ENCODE measurements at regions not wholly inside any gene's neighbourhood (a gene's known extent, or its start where the extent isn't known, plus 50 kb on each side); places are given as distances from the start of the nearest gene placed in this dataset.

DNA sequence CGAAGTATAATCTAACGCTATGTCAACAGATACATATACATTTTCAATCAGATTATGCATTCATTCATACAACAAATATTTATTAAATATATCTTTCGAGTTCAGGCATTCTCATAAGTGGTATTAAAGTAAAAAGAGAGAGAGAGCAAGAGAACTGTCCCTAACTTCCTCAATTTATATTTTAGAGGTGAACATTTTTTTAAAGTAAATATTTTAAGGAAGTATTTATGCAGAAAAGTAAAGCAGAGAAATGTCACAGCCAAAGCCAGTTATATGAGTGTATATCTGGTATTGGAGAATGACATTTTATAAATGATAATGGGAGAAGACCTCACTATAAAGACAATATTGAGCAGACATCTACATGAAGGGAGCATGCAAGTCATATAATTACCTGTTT, 667.3 kb upstream of the CDH9 start:
- TF ChIP-seq, protein P1, sequence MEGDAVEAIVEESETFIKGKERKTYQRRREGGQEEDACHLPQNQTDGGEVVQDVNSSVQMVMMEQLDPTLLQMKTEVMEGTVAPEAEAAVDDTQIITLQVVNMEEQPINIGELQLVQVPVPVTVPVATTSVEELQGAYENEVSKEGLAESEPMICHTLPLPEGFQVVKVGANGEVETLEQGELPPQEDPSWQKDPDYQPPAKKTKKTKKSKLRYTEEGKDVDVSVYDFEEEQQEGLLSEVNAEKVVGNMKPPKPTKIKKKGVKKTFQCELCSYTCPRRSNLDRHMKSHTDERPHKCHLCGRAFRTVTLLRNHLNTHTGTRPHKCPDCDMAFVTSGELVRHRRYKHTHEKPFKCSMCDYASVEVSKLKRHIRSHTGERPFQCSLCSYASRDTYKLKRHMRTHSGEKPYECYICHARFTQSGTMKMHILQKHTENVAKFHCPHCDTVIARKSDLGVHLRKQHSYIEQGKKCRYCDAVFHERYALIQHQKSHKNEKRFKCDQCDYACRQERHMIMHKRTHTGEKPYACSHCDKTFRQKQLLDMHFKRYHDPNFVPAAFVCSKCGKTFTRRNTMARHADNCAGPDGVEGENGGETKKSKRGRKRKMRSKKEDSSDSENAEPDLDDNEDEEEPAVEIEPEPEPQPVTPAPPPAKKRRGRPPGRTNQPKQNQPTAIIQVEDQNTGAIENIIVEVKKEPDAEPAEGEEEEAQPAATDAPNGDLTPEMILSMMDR (IDR thresholded peaks at IDR 0.05; ENCODE audit: low read depth, low read length): no peak
- H3K4me3 ChIP-seq (ENCODE audit: low read depth, low read length): no peak overlapping the region

DNA sequence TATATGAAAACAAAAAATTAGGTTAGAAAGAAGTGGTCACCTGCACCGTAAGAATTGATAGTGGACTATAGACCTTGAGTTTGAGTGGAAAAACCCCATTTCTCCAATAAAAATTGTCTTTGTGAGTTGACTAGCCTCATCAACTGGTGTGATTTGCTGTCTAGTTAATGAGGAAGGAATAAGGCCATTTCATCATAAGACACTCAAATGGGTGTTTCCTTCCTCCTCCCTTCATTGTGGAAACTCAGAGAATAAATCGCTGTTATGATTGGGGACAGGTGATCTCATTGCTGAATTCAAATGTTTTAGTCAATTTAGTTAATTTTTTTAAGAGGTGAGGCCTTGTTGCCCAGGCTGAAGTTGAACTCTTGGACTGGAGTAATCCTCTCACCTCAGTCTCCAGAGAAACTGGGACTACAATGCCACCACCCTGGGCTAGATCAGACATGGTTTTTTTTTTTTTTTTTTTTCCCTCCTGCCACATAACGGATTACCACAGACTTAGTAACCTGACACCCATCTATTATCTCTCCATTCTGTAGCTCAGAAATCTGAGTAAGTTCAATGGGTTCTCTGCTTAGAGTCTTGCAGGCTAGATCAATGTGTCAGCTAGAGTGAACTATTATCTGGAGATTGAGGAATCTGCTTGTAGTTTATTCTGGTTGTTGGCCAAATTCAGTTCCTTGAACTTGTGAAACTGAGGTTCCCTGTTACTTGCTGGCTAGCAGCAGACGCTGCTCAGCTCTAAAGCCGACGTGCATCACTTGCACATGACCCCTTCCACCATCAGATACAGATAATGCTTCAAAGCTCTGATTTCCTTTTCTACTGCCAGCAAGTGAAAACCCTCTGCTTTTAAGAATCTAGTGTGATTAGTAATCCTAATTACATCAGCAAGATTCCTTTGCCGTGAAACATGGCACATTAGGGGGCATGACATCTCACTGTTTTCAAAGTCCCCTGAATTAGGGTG, 663.8 kb upstream of the CDH9 start:
- H3K4me3 ChIP-seq (ENCODE audit: low read depth, low read length): no peak overlapping the region

DNA sequence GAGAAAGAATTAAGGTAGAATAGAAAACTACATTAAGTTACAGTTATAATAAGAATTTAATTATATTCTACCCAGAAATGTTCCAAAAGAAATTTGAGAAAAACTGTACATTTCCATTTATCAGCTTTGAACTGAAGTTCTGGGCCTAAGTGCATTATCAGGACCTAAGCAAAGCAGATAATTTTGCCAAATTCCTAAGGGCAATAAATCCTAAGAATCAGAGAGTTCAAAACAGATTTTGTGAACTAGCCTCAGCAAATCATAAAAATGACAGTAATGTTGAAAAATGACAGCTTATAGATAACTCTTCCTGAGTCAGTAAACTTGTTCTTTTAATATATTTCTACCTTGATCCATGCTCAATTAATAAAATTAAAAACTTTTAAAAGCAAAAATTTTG, 662.1 kb upstream of the CDH9 start:
- TF ChIP-seq, protein P1 (IDR thresholded peaks at IDR 0.05; ENCODE audit: low read depth, low read length): no peak

More for the DNA sequence above, 663.8 kb upstream of the CDH9 start:
- TF ChIP-seq, protein P1 (IDR thresholded peaks at IDR 0.05; ENCODE audit: low read depth, low read length): no peak

GRCh38 chr5:27682600-27682999, 644.2 kb upstream of the CDH9 start:
- H3K4me3 ChIP-seq (ENCODE audit: low read depth, low read length): no peak overlapping the region

More for the DNA sequence above, 662.1 kb upstream of the CDH9 start:
- no peak overlapping the region for H3K4me3 ChIP-seq (ENCODE audit: low read depth, low read length)

DNA sequence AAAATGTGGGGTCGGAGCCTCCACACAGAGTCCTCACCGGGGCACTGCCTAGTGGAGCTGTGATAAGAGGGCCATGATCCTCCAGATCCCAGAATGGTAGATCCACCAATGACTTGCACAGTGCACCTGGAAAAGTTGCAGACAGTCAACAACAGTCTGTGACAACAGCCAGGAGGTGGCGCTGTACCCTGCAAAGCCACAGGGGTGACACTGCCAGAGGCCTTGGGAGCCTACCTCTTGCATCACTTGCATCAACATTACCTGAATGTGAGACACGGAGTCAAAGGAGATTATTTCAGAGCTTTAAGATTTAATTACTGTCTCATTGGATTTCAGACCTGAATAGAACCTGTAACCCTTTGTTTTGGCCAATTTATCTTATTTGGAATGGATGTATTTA, 614.1 kb upstream of the CDH9 start:
- no peak overlapping the region for H3K4me3 ChIP-seq (ENCODE audit: low read depth, low read length)
- TF ChIP-seq, protein P1 (IDR thresholded peaks at IDR 0.05; ENCODE audit: low read depth, low read length): no peak

More at GRCh38 chr5:27682600-27682999, 644.2 kb upstream of the CDH9 start:
- TF ChIP-seq, protein P1 (IDR thresholded peaks at IDR 0.05; ENCODE audit: low read depth, low read length): no peak

GRCh38 chr5:27639005-27639612, 600.7 kb upstream of the CDH9 start:
- no peak overlapping the region for H3K4me3 ChIP-seq (ENCODE audit: low read depth, low read length)
- TF ChIP-seq, protein P1 (IDR thresholded peaks at IDR 0.05; ENCODE audit: low read depth, low read length): no peak

- H3K4me3 ChIP-seq (ENCODE audit: low read depth, low read length): no peak overlapping the region
- TF ChIP-seq, protein P1 (IDR thresholded peaks at IDR 0.05; ENCODE audit: low read depth, low read length): no peak
These were observed 581.6 kb upstream of the CDH9 start for GRCh38 chr5:27619982-27620381.

All from WI38 (cell line).